HG02759 (cell line): ENCODE measurements at regions not wholly inside any gene's neighbourhood (a gene's known extent, or its start where the extent isn't known, plus 50 kb on each side); places are given as distances from the start of the nearest gene placed in this dataset.

Experiments
- ATAC-seq: cut with Tn5 transposase; IDR thresholded peaks from one replicate; pipeline ENCODE4 v1.9.1; 2021; ENCODE audit warnings: mild to moderate bottlenecking, moderate library complexity; ENCODE audit not compliant: unreplicated experiment

DNA sequence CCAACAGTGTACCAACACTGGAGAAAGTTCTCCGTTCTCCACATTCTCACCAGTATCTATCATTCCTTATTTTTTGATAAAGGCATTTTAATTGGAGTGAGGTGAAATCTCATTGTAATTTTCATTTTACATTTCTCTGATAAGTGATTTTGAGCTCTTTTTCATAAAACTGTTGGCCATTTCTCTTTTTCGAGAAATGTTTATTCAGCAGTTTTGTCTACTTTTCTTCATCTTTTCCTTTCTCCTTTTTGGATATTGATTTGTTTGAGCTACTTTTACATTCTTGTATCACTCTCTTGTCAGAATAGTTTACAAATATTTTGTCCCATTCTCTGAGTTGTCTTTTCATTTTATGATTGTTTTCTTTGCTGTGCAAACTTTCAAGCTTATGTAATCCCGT lies 555.2 kb downstream of the COL12A1 start:
- no peak for ATAC-seq

DNA sequence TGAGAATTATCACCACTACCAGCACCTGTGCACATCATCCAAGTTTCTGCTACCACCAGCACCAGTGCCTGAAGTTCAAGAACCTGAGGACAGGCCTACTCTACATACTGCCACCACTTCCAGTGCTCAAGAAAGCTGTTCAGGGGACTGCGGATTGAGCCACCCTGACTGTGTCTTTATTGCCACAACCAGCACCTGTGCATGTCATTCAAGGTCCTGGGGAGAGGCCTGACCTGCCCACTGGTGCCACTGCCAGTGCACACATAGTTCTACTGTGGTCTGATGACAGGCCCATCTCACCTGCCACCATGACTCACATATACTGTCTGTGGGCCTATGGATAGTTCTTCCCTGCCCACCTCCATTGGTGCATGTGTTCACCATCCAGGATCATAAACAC lies 559.4 kb downstream of the COL12A1 start:
- no peak for ATAC-seq

DNA sequence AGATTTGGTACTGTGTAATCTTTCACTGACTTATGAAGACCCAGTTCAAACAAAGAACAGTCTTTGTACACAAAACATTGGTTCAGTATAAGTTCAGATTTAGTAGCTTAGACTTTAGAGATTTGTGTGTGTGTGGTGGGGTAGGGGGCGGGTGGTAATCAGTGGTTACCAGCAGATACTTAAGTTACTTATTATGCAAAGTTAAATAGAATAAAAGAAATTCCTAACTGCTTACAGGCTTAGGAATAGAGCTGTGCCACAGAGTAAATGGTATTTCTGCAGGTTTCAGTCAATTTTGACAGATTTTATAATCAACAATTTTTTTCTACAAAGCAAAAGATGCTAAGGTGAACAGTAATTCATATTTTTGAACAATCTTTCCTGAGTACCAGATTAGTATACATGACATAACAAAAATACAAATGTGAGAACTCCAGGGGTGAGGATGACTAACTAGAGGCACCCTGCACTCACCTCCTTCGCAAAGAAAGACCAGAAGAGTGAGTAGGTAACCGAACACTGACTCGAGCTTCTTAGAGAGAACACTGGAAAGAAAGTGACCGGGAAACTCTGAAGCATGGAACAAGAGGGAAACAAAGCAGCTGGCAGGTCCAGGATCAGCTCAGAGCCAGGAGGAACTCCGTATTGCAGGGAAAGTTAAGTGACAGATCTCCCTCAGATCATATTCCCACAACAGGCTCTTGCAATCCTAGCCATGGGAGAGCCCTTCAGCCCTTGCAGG lies 560.6 kb downstream of the COL12A1 start:
- no peak for ATAC-seq

DNA sequence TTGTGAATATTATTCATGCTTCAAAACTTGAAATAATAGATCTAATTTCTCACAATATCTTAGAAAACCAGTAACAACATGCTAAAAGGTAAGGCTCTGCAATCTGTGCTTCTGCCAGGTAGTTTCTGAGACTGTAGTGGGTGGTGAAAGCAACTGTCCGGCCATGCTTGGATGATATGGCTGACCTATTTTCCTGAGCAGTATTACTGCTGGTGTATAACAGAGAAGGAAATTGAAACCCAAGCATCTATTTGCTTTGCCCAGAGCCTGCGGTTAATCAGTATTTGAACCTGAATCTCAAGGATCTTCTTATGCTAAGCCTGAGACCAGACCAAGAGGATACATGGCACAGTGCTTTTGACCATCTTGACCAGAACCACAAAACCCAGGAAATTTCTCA lies 563.8 kb downstream of the COL12A1 start:
- no peak for ATAC-seq

DNA sequence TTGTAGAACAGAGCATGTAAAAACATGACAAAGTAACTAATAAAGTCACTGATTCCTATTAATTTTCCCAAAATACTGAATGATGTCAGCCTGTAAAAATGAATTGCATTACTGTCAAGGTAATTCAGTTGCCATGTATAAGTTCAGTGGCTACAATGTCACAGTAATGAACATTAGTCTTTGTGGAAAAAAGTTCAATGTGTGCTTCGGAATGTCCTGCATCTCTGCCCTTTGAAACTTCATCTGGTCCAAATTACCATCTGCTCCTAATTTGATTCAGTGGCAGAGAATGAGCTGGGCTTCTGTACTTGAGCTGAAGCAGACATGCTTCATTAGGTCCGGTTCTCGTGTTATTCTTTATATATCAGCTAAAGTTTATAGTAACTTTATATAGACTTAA lies 567.4 kb downstream of the COL12A1 start:
- ATAC-seq: no peak

DNA sequence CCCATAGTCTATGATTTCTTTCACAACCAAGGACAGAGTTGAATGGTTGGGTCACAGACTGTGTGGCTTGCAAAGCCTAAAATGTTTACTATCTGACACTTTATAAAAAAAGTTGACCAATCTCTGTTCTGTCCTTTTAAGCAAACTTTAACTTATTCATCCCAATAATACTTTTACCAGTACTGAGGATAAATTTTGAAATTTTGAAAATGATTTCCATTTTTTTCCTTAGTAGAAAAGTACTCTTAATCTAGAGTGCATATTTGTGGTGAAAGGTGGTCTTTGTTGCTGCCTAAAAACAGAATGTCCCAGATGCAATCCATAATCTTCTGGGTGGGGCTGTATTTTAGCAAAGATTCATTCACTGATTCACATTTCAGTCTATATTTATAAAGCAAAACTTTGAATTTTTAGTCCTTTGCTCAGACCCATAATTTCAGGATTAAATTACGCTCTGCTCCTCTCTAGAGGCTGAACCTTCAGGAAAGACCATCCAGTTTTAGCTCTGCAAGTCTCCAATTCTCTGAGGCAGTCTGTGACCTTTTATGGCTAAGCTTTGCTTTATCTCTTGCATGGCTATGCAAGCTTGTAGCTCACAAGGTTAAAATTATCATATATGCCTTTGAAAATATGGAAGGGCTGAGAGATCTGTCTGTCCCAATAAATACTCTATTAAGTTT lies 573.5 kb downstream of the COL12A1 start:
- no peak for ATAC-seq

DNA sequence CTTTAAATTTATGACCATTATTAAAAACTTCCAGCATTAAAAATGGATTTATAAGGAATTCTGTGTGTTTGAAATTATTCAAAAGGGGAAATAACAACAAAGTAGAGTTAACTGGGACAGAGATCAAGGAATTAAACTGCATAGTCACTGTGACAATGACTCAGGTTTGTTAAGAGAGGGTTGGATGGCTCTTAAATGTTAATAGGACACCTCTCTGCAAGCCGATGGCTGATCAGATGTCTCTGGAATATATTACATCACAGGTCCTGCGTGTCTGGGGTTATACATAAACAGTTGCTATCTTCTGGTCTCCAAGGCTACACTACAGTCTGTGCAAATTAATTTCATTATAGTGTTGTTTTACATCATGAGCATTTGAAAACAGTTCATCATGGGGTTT lies 574.3 kb downstream of the COL12A1 start:
- ATAC-seq: no peak

DNA sequence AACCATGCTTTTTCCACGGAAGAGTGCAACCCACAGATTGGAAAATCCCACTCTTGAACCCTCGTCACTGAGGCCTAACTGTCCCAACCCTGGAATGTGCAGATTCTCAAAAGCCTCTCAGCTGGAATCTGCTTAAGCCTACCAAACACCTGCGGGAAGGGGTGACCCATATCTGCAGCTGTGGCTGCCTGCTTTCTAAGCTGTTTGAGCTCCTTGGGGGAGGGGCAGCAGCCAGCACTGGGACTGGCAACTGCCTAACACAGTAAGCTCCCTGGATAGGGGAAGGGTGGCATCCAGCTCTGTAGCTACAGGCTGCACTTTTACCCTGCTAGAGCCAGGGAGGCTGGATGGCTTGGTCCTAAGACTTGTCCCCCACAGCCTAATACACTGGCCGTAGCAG lies 579.6 kb downstream of the COL12A1 start:
- ATAC-seq: no peak

DNA sequence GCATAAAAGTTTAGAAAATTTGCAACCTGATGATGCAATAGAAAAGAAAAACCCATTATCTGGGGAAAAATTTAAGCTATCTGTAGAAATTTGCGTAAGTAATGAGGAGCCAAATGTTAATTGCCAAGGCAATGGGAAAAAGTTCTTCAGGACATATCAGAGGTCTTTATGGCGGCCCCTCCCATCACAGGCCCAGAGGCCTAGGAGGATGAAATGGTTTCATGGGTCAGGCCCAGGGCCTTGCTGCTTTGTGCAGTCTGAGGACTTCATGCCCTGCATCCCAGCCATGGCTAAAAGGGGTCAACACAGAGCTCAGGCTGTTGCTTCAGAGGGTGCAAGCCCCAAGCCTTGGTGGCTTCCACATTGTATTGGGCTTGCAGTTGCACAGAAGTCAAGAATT lies 582.8 kb downstream of the COL12A1 start:
- ATAC-seq: no peak

DNA sequence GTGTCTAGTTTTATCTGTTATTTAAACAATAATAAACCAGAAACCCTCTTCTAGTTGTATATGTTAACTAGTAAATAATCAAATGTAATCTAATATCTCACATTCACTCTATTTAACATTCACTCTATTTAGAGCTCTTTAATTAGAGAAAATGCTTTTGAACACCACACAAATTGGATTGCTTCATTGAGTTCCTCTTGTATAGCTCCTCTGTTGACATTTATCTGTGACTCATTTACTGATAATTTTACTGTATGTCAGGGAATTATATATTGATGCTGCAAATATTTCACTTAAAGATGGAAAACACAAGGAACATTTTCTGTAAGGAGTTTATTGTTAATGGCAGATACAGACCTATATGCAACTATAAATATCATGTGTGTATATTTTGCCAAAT lies 594.6 kb downstream of the COL12A1 start:
- ATAC-seq: no peak

DNA sequence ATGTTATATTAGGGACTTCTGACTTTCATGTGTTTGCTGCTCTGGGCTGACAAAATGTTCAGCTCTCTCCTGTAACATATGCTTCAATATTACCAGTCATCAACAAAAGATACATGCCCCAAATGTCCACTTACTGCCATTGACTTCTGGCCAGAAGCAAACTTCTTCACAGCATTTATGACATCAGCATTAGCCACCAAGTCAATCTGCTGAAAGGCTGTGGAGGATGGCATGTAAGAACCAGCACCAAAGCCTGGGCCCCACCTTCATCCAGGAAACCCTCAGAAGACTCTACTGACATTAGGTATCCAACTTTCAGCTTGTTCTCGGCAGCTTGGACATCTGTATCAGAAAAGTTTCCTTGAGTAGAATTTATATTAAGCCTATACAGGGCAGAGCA lies 595.5 kb downstream of the COL12A1 start:
- ATAC-seq: no peak

DNA sequence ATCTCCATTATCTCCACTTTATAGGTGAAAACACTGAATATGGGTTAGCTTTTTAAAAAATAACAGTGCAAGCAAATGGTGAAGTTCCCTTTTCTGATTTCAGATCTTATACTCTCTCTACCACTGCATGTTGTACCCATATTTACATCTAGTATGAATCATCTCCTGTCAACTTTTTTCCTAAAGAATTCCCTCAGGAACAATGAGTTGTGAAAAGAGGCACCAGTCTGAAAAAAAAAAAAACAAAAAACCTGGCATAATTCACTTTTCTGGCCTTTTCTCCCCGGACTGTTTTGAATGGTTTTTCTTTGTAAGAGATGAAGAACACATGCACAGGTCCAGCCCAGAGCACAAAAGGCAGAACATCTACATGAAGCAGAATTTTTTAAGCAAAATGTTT lies 596.0 kb downstream of the COL12A1 start:
- ATAC-seq: no peak

DNA sequence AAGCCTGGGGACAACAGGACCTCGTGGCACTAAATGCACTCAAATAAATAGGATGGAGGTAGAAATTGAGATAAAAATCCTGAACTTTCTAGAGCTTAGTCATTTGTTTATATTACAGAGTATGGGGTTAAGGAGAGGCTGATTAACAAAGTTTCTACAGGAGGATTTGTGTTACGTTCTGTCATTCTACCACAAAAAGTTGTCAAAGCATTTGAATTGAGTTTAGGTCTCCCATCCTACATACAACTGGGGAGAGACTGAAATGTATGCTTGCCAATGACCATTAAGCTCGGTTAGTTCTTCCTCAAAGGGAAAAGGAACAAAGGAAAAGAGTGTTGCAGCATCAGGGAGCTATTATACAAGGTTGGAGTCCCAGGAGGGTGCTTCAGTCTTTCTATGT lies 597.9 kb downstream of the COL12A1 start:
- no peak for ATAC-seq

DNA sequence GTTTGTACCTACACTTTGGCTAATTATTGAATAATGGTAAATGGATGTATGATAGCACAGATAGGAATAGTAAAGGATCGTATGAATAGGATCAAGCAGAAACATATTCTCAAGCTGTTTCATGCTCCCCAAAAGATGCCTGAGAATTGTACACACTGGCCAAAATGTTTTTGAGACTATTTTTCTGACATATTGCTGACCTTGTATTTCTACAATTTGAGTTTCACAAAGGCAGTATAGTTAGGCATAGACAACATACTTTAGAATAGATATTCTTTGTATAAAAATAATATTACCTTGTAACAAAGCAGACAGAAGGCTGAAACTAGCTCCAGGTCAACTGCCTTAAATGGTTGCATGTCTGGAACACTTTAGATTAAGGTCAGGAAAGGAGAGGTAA lies 598.4 kb downstream of the COL12A1 start:
- no peak for ATAC-seq

DNA sequence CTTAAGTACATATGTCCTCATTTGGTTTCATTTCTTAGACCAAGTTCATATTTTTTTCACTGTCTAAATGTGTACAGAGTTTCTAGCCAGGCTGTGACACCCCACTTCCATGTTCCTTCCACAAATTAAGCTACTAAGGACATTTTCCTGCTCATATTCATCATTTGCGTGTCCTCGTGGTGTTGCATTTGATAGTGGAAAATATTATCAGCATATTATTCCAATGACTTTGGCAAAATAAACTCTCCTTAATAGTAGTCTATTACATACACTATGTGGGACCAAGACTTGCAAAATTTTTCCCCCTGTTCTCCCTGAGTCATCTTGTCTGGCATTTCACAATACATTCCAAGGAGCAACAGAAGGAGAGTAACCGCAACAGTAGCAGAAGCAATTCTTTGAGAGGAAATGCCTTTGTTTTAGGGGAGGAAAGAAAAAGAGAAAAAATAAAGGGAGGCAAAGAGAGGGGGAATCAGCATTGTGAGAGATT lies 599.2 kb downstream of the COL12A1 start:
- no peak for ATAC-seq

DNA sequence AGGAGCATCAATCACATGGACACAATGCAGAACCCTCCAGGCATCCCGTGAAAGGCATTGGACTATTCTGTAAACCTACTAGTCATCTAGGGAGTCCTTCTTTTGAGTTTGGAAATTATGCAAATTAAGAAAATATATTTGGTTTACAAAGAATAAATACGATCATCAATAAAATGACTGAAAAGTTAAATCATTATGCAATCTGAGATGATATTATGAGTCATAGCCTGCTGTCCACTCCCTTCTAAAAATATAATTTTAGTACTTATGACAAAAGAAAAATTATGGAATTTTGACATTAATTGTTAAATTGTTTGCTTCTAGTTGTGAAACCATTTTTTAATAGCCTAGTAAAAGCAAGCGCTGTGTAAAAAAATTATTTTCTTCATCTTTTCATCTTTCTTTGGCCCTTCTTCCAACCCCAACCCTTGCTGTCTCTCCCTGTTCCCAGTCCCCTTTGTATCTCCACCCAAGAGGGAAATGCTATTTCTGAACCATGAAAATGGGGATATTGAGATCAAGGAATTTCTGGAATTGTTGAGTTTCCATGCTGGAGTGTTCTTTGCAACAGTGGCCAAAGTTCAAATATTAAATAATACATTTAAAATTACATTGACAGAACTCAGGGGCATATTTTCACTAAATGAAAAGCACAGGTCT lies 599.8 kb downstream of the COL12A1 start:
- ATAC-seq: no peak

DNA sequence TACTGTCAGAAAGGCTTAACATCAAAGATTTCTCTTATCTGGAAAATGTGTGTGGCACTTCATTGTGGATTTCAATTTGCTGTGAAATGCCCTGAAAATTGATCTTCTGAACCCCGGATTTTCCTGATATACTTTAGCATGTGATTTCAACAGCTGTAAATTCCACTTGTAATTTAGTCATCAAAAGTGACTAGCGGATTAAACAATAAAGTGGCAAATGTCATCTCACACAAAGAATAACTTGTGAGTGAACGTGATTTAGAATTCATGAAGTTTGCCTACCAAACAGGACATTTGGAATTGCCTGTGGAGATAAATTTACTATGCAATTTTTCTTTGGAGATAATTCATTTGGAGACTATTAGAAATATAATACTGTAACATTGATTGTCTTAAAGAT lies 601.6 kb downstream of the COL12A1 start:
- no peak for ATAC-seq

DNA sequence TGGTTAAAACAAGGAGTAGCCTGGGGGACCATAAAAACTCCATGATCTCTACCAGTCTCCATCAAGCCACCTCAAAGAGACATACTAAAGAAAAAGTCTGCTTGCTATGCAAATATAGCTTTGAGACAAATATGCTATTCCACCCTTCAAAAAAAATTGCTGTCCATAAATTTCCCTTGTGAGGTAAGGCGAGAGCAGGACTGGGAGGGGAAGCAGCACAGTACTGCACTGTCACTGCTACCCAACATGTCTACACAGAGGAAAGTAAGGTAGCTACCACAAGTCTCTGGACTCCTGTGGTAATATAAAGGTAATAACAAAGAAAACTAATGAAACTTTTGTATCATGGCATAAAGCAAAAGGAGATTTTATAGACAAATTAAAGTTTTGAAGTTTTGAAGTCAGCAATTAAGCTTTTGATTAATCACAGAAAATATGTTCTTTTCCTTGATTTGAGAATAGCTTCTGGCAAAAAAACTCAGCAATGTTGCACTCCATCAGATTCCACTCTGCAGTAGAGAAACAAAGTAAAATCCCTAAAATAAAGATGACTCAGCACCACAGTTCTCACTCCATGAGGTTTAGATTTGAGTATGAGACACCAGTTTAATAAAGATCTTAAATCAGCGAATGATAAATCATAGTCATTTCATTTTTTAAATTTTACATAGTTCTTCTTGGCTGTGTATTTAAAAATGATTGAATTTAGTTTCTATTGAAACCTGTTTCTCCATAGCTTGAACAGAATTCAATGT lies 602.4 kb downstream of the COL12A1 start:
- no peak for ATAC-seq

DNA sequence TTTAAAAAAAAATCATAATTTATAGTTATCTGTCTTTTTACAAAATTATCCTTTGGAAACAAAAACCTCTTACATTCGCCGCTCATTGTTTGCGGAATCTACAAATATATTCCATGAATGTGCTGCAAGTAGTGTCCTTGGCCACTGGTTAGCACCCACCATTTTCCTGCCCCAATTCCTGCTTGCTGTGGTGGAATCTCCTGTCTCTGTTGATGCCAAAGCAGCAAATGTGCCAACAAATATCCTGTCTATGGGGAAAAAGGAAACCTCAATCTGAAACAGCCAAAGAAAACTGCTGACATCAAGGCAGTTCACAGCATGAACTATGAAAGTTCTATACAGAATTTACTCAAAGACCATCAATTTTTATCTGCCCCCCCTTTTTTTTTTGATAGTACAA lies 603.6 kb downstream of the COL12A1 start:
- ATAC-seq: no peak

DNA sequence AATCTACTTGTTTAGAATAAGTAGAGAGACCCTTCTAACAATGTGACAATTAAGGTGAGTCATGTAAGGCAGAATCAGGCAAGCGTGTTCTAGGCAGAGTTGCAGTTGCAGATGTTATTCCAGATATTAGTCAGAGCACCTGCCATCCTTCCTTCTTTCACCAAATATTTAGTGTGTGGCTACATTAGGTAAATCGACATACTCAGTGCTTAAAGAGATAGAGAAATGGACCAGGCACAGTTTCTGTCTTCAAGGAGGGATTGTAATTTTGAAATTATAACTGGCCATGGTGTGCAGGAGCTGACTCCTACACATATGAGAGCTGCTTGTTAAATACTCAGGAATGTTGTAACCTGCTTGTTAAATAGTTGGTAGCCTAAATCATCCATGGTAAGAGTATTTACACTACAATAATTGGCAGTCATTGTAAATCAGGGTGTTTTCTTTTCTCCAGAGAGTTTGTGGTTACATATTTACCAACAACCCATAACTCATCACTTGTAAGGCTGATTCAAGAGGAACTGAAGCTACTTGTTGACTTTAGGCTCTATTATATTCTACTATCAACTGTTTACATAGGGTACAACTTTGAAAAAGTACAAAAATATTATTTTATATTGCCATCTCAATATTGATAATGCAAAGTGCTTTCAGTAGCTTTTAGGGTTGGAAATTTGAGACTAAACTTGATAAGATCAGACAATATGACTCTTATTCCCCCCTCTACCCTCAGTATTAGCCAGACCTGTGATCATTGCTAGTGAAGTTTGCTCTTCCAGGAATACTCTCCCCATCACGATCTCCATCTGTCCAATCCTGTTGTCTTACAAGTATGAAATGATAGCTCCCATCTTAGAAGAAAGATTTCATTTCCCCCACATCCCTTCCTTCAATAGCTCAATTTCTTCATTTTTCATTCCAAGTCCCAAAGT lies 607.1 kb downstream of the COL12A1 start:
- peak; percentile 97 for ATAC-seq
